Keratinocyte (primary cell): ENCODE measurements at regions not wholly inside any gene's neighbourhood (a gene's known extent, or its start where the extent isn't known, plus 50 kb on each side); places are given as distances from the start of the nearest gene placed in this dataset.

ENCODE experiments used
- DNase-seq: peaks from one replicate; pipeline ENCODE4 v3.0.0-alpha.2; 2011; ENCODE audit warnings: low read depth, missing footprints, low spot score
- FAIRE-seq: peaks from 2 replicates; lab custom pipeline; 2011; peaks lifted over from hg19 to GRCh38; lab: Jason Lieb, UNC
- H2AFZ ChIP-seq: 2 replicates; pipeline ENCODE4 v1.6.0; 2012; ENCODE audit warnings: low read length, control low read depth, inconsistent platforms; ENCODE audit not compliant: control insufficient read depth
- H3K27ac ChIP-seq: 2 replicates; pipeline ENCODE4 v1.5.1; 2011; ENCODE audit warnings: low read length; ENCODE audit not compliant: control insufficient read depth, insufficient read depth
- H3K27me3 ChIP-seq: 3 replicates; pipeline ENCODE4 v1.6.0; 2011; ENCODE audit warnings: low read length; ENCODE audit not compliant: control insufficient read depth, insufficient read depth; ENCODE audit errors: extremely low read depth
- H3K36me3 ChIP-seq, 2 experiments: 2 replicates in 1 of 2; 3 replicates in 1 of 2; pipeline ENCODE4 v1.5.1; 2011; ENCODE audit warnings: low read length in 2 of 2, mild to moderate bottlenecking in 1 of 2; ENCODE audit not compliant: control insufficient read depth in 2 of 2, insufficient read depth in 2 of 2; ENCODE audit errors: extremely low read depth in 1 of 2
- H3K4me1 ChIP-seq: 3 replicates; pipeline ENCODE4 v1.5.1; 2011; ENCODE audit warnings: low read length; ENCODE audit not compliant: control insufficient read depth, insufficient read depth; ENCODE audit errors: extremely low read depth
- H3K4me2 ChIP-seq: 3 replicates; pipeline ENCODE4 v1.6.0; 2011; ENCODE audit warnings: low read depth, low read length; ENCODE audit not compliant: control insufficient read depth, insufficient read depth; ENCODE audit errors: extremely low read depth
- H3K4me3 ChIP-seq, 3 experiments: fragments of 200-600 bp in 1 of 3; sonication (generic) in 1 of 3; 2 replicates in 2 of 3; 3 replicates in 1 of 3; pipeline ENCODE4 v1.5.1; 2011 to 2016; ENCODE audit warnings: low read length in 3 of 3, mild to moderate bottlenecking in 3 of 3, control low read depth in 2 of 3, inconsistent platforms in 1 of 3, low read depth in 1 of 3, mixed read lengths in 1 of 3, mixed run types in 1 of 3, moderate library complexity in 1 of 3; ENCODE audit not compliant: control insufficient read depth in 2 of 3, insufficient read depth in 2 of 3; ENCODE audit errors: extremely low read depth in 1 of 3
- H3K79me2 ChIP-seq: 2 replicates; pipeline ENCODE4 v1.6.0; 2012; ENCODE audit warnings: low read length; ENCODE audit not compliant: control insufficient read depth, insufficient read depth
- H3K9ac ChIP-seq: 3 replicates; pipeline ENCODE4 v1.6.0; 2011; ENCODE audit warnings: low read length; ENCODE audit not compliant: control insufficient read depth, insufficient read depth; ENCODE audit errors: extremely low read depth
- H3K9me1 ChIP-seq: 3 replicates; pipeline ENCODE4 v1.6.0; 2011; ENCODE audit warnings: low read length; ENCODE audit not compliant: control insufficient read depth, insufficient read depth; ENCODE audit errors: extremely low read depth
- H3K9me3 ChIP-seq: 2 replicates; pipeline ENCODE4 v1.5.1; 2012; ENCODE audit warnings: low read depth, low read length; ENCODE audit not compliant: control insufficient read depth
- H4K20me1 ChIP-seq: 3 replicates; pipeline ENCODE4 v1.6.0; 2011; ENCODE audit warnings: low read length; ENCODE audit not compliant: control insufficient read depth, insufficient read depth; ENCODE audit errors: extremely low read depth
- CTCF ChIP-seq, 3 experiments: IDR thresholded peaks in 1 of 3; conservative IDR thresholded peaks in 1 of 3; optimal IDR thresholded peaks in 1 of 3; 2 replicates in 2 of 3; 3 replicates in 1 of 3; pipeline versions ENCODE3 to v1.5.1; 2011; ENCODE audit warnings: low read length in 3 of 3, mild to moderate bottlenecking in 3 of 3, moderate library complexity in 2 of 3, control low read depth in 1 of 3, inconsistent platforms in 1 of 3; ENCODE audit not compliant: insufficient read depth in 2 of 3; ENCODE audit errors: extremely low read depth in 1 of 3
- EZH2 ChIP-seq: IDR thresholded peaks from one replicate; pipeline ENCODE4 v1.6.1; 2012; ENCODE audit warnings: inconsistent platforms, mild to moderate bottlenecking, low read length, moderate library complexity
- dilution Hi-C: fragments of 300-500 bp; cut with MboI; formaldehyde crosslinking; loops from one replicate; pipeline ENCODE4 v1.7.0; 2020; ENCODE audit warnings: low sequenced_read_pairs; ENCODE audit not compliant: extremely low pct_ligation_motif_present

GRCh38 chr11:116243991-116244390 lies 528.8 kb downstream of the BUD13 start:
- Histone ChIP-seq H3K79me2 (no peaks in the 10 kb centered on the region), H3K4me1 (no peaks in the 10 kb centered on the region), H3K4me3 (no peak overlapping the region), H3K9ac (no peak overlapping the region), H2AFZ (no peak overlapping the region), H3K36me3 (no peaks in the 10 kb centered on the region), H3K9me3 (no peaks in the 10 kb centered on the region), H3K27ac (no peak overlapping the region), H3K9me1 (no peaks in the 10 kb centered on the region), H3K4me2 (no peak overlapping the region), H3K27me3 (peaks cover 3% of the 10 kb centered on the region), H4K20me1 (no peaks in the 10 kb centered on the region)
- no peak for FAIRE-seq
- dilution Hi-C loops: no loop called here
- DNase-seq: no peak
- TF ChIP-seq EZH2 (no peak), CTCF (optimal IDR thresholded peaks at IDR 0.05 in 1 of 3, IDR thresholded peaks at IDR 0.05 in 1 of 3, conservative IDR thresholded peaks at IDR 0.05 in 1 of 3; ENCODE audit: extremely low read depth in 1 of 3, insufficient read depth in 2 of 3, low read length in 3 of 3) (no peak)

GRCh38 chr11:116242006-116242405 lies 530.8 kb downstream of the BUD13 start:
- DNase-seq (no peak), FAIRE-seq (no peak)
- H3K79me2 ChIP-seq: no peaks in the 10 kb centered on the region

More at GRCh38 chr11:116242006-116242405, 530.8 kb downstream of the BUD13 start:
- no peak overlapping the region for H3K27ac ChIP-seq
- H2AFZ ChIP-seq: no peak overlapping the region
- H3K27me3 ChIP-seq: peaks cover 3% of the 10 kb centered on the region
- no peaks in the 10 kb centered on the region for H3K9me3 ChIP-seq
- TF ChIP-seq EZH2 (no peak), CTCF (optimal IDR thresholded peaks at IDR 0.05 in 1 of 3, IDR thresholded peaks at IDR 0.05 in 1 of 3, conservative IDR thresholded peaks at IDR 0.05 in 1 of 3; ENCODE audit: extremely low read depth in 1 of 3, insufficient read depth in 2 of 3, low read length in 3 of 3) (no peak)
- dilution Hi-C loops: no loop called here
- H3K36me3 ChIP-seq: no peaks in the 10 kb centered on the region
- H3K4me3 ChIP-seq: no peak overlapping the region
- H3K9ac ChIP-seq: no peak overlapping the region
- H3K9me1 ChIP-seq: no peaks in the 10 kb centered on the region
- no peaks in the 10 kb centered on the region for H3K4me1 ChIP-seq
- no peak overlapping the region for H3K4me2 ChIP-seq
- H4K20me1 ChIP-seq: no peaks in the 10 kb centered on the region
